ENCODE measurements at regions not wholly inside any gene's neighbourhood (a gene's known extent, or its start where the extent isn't known, plus 50 kb on each side); places are given as distances from the start of the nearest gene placed in this dataset.

DNA sequence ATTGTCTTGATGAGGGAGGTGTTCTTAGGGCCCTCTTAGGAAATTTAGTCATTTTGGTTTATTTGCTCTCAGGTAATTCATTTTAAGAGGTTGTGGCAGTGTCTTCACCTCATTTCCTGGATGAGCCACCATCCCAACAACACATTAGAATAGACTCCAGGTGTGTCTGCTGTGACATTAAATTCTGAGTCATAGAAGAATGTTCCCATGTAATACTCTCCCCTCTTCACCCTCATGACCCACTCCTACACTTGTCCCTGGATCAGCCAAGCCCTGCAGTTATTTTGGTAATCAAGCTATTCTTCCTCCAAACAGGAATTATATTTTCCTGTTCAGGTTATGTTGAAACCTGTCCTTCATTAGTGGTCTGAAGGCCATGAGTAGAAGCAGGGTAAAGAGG is 944.1 kb downstream of the SORCS3 start:
- Mint-ChIP-seq H3K9me3 (no peaks in the 10 kb centered on the region), H3K4me1 (peaks cover 20% of the 10 kb centered on the region; the same call in 2 of the 3 replicates), H3K27me3 (ENCODE audit: insufficient read depth, low read depth, poor library complexity) (no peaks in the 10 kb centered on the region), H3K27ac (no peak overlapping the region), H3K36me3 (ENCODE audit: low read depth) (no peaks in the 10 kb centered on the region), H3K4me3 (no peak overlapping the region)
- Histone ChIP-seq H3K4me3 (no peak overlapping the region), H3K4me2 (no peak overlapping the region), H3K27ac (ENCODE audit: low read depth) (no peak overlapping the region), H4K20me1 (replicated peaks; ENCODE audit: insufficient read depth) (no peaks in the 10 kb centered on the region), H3K36me3 (ENCODE audit: insufficient read depth) (no peaks in the 10 kb centered on the region), H3F3A (replicated peaks; ENCODE audit: low read depth) (no peaks in the 10 kb centered on the region), H3K9me2 (ENCODE audit: insufficient read depth) (no peaks in the 10 kb centered on the region), H3K79me2 (replicated peaks; ENCODE audit: insufficient read depth) (no peaks in the 10 kb centered on the region), H3K27me3 (ENCODE audit: insufficient read depth) (no peaks in the 10 kb centered on the region), H2AFZ (no peak overlapping the region), H3K4me1 (ENCODE audit: insufficient read depth) (peaks cover 21% of the 10 kb centered on the region)
- ATAC-seq (no peak), DNase-seq (ENCODE audit: low spot score) (no peak)
- TF ChIP-seq CREB1 (CRISPR knock-in tag; IDR thresholded peaks at IDR 0.05; ENCODE audit: low read depth), result no peak
- TF ChIP-seq, protein P1, sequence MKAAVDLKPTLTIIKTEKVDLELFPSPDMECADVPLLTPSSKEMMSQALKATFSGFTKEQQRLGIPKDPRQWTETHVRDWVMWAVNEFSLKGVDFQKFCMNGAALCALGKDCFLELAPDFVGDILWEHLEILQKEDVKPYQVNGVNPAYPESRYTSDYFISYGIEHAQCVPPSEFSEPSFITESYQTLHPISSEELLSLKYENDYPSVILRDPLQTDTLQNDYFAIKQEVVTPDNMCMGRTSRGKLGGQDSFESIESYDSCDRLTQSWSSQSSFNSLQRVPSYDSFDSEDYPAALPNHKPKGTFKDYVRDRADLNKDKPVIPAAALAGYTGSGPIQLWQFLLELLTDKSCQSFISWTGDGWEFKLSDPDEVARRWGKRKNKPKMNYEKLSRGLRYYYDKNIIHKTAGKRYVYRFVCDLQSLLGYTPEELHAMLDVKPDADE (IDR thresholded peaks at IDR 0.05), result no peak
- TF ChIP-seq JUNB (IDR thresholded peaks at IDR 0.05; ENCODE audit: unreplicated experiment), result no peak
- no peak for TF ChIP-seq EZH2phosphoT487 (IDR thresholded peaks at IDR 0.05; ENCODE audit: unreplicated experiment)
- TF ChIP-seq, protein P2, sequence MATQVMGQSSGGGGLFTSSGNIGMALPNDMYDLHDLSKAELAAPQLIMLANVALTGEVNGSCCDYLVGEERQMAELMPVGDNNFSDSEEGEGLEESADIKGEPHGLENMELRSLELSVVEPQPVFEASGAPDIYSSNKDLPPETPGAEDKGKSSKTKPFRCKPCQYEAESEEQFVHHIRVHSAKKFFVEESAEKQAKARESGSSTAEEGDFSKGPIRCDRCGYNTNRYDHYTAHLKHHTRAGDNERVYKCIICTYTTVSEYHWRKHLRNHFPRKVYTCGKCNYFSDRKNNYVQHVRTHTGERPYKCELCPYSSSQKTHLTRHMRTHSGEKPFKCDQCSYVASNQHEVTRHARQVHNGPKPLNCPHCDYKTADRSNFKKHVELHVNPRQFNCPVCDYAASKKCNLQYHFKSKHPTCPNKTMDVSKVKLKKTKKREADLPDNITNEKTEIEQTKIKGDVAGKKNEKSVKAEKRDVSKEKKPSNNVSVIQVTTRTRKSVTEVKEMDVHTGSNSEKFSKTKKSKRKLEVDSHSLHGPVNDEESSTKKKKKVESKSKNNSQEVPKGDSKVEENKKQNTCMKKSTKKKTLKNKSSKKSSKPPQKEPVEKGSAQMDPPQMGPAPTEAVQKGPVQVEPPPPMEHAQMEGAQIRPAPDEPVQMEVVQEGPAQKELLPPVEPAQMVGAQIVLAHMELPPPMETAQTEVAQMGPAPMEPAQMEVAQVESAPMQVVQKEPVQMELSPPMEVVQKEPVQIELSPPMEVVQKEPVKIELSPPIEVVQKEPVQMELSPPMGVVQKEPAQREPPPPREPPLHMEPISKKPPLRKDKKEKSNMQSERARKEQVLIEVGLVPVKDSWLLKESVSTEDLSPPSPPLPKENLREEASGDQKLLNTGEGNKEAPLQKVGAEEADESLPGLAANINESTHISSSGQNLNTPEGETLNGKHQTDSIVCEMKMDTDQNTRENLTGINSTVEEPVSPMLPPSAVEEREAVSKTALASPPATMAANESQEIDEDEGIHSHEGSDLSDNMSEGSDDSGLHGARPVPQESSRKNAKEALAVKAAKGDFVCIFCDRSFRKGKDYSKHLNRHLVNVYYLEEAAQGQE (IDR thresholded peaks at IDR 0.05; ENCODE audit: unreplicated experiment), result no peak
- no peak for TF ChIP-seq NANOG (IDR thresholded peaks at IDR 0.05; ENCODE audit: borderline replicate concordance)
- TF ChIP-seq, protein P3, sequence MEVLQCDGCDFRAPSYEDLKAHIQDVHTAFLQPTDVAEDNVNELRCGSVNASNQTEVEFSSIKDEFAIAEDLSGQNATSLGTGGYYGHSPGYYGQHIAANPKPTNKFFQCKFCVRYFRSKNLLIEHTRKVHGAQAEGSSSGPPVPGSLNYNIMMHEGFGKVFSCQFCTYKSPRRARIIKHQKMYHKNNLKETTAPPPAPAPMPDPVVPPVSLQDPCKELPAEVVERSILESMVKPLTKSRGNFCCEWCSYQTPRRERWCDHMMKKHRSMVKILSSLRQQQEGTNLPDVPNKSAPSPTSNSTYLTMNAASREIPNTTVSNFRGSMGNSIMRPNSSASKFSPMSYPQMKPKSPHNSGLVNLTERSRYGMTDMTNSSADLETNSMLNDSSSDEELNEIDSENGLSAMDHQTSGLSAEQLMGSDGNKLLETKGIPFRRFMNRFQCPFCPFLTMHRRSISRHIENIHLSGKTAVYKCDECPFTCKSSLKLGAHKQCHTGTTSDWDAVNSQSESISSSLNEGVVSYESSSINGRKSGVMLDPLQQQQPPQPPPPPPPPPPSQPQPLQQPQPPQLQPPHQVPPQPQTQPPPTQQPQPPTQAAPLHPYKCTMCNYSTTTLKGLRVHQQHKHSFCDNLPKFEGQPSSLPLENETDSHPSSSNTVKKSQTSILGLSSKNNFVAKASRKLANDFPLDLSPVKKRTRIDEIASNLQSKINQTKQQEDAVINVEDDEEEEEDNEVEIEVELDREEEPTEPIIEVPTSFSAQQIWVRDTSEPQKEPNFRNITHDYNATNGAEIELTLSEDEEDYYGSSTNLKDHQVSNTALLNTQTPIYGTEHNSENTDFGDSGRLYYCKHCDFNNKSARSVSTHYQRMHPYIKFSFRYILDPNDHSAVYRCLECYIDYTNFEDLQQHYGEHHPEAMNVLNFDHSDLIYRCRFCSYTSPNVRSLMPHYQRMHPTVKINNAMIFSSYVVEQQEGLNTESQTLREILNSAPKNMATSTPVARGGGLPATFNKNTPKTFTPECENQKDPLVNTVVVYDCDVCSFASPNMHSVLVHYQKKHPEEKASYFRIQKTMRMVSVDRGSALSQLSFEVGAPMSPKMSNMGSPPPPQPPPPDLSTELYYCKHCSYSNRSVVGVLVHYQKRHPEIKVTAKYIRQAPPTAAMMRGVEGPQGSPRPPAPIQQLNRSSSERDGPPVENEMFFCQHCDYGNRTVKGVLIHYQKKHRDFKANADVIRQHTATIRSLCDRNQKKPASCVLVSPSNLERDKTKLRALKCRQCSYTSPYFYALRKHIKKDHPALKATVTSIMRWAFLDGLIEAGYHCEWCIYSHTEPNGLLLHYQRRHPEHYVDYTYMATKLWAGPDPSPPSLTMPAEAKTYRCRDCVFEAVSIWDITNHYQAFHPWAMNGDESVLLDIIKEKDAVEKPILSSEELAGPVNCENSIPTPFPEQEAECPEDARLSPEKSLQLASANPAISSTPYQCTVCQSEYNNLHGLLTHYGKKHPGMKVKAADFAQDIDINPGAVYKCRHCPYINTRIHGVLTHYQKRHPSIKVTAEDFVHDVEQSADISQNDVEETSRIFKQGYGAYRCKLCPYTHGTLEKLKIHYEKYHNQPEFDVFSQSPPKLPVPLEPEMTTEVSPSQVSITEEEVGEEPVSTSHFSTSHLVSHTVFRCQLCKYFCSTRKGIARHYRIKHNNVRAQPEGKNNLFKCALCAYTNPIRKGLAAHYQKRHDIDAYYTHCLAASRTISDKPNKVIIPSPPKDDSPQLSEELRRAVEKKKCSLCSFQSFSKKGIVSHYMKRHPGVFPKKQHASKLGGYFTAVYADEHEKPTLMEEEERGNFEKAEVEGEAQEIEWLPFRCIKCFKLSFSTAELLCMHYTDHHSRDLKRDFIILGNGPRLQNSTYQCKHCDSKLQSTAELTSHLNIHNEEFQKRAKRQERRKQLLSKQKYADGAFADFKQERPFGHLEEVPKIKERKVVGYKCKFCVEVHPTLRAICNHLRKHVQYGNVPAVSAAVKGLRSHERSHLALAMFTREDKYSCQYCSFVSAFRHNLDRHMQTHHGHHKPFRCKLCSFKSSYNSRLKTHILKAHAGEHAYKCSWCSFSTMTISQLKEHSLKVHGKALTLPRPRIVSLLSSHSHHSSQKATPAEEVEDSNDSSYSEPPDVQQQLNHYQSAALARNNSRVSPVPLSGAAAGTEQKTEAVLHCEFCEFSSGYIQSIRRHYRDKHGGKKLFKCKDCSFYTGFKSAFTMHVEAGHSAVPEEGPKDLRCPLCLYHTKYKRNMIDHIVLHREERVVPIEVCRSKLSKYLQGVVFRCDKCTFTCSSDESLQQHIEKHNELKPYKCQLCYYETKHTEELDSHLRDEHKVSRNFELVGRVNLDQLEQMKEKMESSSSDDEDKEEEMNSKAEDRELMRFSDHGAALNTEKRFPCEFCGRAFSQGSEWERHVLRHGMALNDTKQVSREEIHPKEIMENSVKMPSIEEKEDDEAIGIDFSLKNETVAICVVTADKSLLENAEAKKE (CRISPR knock-in tag; IDR thresholded peaks at IDR 0.05), result no peak
- TF ChIP-seq ZNF331 (CRISPR knock-in tag; IDR thresholded peaks at IDR 0.05; ENCODE audit: low read depth), result no peak
- TF ChIP-seq ZNF114 (CRISPR knock-in tag; IDR thresholded peaks at IDR 0.05), result no peak
- no peak for TF ChIP-seq STAT1 (IDR thresholded peaks at IDR 0.05; ENCODE audit: unreplicated experiment)
- TF ChIP-seq POLR2AphosphoS5 (IDR thresholded peaks at IDR 0.05; ENCODE audit: low read depth), result no peak
- TF ChIP-seq EZH2 (IDR thresholded peaks at IDR 0.05; ENCODE audit: low read depth, unreplicated experiment), result no peak
- TF ChIP-seq, protein P4, sequence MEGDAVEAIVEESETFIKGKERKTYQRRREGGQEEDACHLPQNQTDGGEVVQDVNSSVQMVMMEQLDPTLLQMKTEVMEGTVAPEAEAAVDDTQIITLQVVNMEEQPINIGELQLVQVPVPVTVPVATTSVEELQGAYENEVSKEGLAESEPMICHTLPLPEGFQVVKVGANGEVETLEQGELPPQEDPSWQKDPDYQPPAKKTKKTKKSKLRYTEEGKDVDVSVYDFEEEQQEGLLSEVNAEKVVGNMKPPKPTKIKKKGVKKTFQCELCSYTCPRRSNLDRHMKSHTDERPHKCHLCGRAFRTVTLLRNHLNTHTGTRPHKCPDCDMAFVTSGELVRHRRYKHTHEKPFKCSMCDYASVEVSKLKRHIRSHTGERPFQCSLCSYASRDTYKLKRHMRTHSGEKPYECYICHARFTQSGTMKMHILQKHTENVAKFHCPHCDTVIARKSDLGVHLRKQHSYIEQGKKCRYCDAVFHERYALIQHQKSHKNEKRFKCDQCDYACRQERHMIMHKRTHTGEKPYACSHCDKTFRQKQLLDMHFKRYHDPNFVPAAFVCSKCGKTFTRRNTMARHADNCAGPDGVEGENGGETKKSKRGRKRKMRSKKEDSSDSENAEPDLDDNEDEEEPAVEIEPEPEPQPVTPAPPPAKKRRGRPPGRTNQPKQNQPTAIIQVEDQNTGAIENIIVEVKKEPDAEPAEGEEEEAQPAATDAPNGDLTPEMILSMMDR (conservative IDR thresholded peaks at IDR 0.05; ENCODE audit: low read depth in 2 of 2), result no peak

Data from GM23338 (cell line).